ENCODE measurements at regions not wholly inside any gene's neighbourhood (a gene's known extent, or its start where the extent isn't known, plus 50 kb on each side); places are given as distances from the start of the nearest gene placed in this dataset.

DNA sequence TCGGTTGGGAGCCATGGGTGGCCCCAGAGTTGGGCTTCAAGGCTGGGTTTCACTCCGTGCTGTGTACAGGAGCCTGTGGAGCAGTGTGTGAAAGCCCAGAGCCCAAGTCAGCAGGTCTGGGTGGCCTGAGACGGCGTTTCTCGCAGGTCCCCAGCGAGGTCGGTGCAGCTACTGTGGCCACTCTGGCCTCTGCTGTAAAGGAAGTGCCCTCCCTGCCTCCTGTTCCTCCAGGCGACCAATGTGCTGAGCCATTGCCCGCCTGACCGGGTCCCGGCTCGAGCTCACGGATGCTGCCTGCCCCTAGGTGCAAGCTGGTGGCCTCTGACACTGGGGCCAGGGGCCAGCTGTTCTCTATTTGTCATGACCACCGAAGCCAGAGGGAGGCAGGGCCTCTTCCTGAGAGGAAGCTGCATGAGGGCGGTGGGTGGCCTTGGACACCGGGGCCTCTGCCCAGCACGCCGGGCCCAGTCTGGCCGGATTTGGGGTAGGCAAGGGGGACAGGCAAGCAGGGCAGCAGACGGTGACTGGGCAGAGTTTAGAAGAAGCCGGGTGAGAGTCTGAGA lies 170.9 kb downstream of the IRF8 start:
- DNase-seq (peak in 1 of 3 donors; percentile 38), ATAC-seq (no peak)
- no peaks in the 10 kb centered on the region for H3K9me3 ChIP-seq
- no peaks in the 10 kb centered on the region for H3K4me1 ChIP-seq
- no peak overlapping the region for H3K4me3 ChIP-seq
- H3K36me3 ChIP-seq: no peaks in the 10 kb centered on the region
- H3K27me3 ChIP-seq: peaks cover 0 to 4% of the 10 kb centered on the region in 2 donors
- intact Hi-C loops (cut with DNase I): loop anchor here (5.0 kb wide), 1 partner anchor 447 kb away; no protein-coding TSS in a partner anchor
- 19% methylated on average over 4 of the region's 21 CpGs for WGBS (ENCODE audit: insufficient coverage, low coverage, low lambda C conversion rate, missing lambda C conversion rate)
- TF ChIP-seq, protein P1, sequence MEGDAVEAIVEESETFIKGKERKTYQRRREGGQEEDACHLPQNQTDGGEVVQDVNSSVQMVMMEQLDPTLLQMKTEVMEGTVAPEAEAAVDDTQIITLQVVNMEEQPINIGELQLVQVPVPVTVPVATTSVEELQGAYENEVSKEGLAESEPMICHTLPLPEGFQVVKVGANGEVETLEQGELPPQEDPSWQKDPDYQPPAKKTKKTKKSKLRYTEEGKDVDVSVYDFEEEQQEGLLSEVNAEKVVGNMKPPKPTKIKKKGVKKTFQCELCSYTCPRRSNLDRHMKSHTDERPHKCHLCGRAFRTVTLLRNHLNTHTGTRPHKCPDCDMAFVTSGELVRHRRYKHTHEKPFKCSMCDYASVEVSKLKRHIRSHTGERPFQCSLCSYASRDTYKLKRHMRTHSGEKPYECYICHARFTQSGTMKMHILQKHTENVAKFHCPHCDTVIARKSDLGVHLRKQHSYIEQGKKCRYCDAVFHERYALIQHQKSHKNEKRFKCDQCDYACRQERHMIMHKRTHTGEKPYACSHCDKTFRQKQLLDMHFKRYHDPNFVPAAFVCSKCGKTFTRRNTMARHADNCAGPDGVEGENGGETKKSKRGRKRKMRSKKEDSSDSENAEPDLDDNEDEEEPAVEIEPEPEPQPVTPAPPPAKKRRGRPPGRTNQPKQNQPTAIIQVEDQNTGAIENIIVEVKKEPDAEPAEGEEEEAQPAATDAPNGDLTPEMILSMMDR (IDR thresholded peaks at IDR 0.05): no peak
- no peak for TF ChIP-seq POLR2A (IDR thresholded peaks at IDR 0.05)
- no peak overlapping the region for H3K27ac ChIP-seq

DNA sequence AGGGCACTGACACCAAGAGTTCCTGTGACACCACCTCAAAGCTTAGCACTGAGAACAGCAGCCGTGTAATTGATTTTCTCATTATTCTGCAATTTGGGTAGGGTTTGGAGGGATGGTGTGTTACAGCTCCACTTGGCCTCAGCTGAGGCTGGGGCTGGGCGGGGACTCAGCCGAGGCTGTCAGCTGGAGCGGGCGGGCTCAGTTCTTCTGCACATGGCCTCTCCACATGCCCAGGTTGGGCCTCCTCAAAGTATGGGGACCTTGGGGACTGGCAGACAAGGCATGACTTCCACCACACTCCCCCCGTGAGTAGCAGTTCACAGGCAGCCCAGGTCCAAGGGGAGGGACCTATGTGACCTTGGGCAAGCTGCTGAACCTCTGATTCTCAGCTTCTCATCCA lies 171.5 kb downstream of the IRF8 start:
- H3K4me1 ChIP-seq: no peaks in the 10 kb centered on the region
- TF ChIP-seq, protein P1 (IDR thresholded peaks at IDR 0.05): no peak
- no peak for TF ChIP-seq POLR2A (IDR thresholded peaks at IDR 0.05)
- H3K4me3 ChIP-seq: no peak overlapping the region
- intact Hi-C loops (cut with DNase I): loop anchor here (5.0 kb wide), 1 partner anchor 447 kb away; no protein-coding TSS in a partner anchor
- peaks cover 0 to 4% of the 10 kb centered on the region in 2 donors for H3K27me3 ChIP-seq
- no peak overlapping the region for H3K27ac ChIP-seq
- DNase-seq (peak in 1 of 3 donors; percentile 30), ATAC-seq (no peak)
- no peaks in the 10 kb centered on the region for H3K9me3 ChIP-seq
- WGBS (ENCODE audit: insufficient coverage, low coverage, low lambda C conversion rate, missing lambda C conversion rate): 59% methylated on average over 3 of the region's 6 CpGs
- no peaks in the 10 kb centered on the region for H3K36me3 ChIP-seq

DNA sequence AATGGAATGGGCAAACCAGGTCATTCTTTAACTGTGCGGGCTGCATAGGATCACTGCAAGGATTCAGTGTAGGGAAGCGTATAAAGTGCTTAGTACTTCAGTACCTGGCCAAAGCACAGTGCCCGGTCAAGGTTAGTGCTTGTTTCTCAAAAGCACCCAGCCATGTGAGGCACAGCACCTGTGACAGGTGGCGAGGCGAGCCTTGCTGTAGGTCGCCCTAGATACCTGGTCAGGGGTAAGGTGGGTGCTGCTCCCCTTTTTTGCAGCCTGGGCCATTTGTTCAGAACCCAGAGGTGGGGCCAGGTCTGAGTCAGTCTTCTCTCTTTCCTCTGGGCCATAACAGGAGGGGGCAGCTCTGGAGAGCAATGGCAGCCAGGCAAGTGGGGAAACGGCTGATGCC lies 172.0 kb downstream of the IRF8 start:
- Histone ChIP-seq H3K36me3 (no peaks in the 10 kb centered on the region), H3K27ac (no peak overlapping the region), H3K4me1 (no peaks in the 10 kb centered on the region), H3K9me3 (no peaks in the 10 kb centered on the region), H3K4me3 (no peak overlapping the region), H3K27me3 (peaks cover 0 to 4% of the 10 kb centered on the region in 2 donors)
- DNase-seq (peak in 1 of 3 donors; percentile 25), ATAC-seq (no peak)
- intact Hi-C loops (cut with DNase I): loop anchor here (5.0 kb wide), 1 partner anchor 446 kb away; no protein-coding TSS in a partner anchor
- TF ChIP-seq, protein P1 (IDR thresholded peaks at IDR 0.05): no peak
- no peak for TF ChIP-seq POLR2A (IDR thresholded peaks at IDR 0.05)
- WGBS (ENCODE audit: insufficient coverage, low coverage, low lambda C conversion rate, missing lambda C conversion rate): 75% methylated on average over 2 of the region's 7 CpGs

DNA sequence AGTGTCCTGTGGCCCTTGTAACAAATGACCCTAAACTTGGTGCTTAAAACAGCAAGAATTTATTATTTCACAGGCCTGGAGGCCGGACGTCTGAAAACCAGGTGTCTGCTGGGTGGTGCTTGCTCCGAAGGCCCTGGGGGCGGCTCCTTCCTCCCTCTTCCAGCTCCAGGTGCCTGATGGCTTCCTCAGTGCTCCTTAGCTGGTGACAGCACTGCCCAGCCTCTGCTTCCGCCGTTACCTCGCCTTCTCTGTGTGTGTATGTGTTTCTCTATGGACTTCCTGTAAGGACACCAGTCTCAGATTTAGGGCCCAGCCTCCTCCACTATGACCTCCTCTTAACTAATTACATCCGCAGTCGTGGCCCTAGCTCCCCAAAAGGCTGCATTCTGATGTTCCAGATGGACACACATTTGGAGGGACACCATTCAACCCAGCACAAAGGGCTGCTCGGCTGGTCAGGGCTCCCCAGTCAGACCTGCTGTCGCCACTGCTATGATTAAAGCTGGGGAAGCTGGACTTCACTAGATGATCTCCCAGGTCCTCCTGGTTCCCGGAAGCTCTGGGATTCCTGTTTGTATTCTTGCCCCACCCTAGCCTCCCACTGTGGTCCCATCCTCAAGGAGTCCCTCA lies 172.8 kb downstream of the IRF8 start:
- Histone ChIP-seq H3K27me3 (peaks cover 0 to 4% of the 10 kb centered on the region in 2 donors), H3K27ac (no peak overlapping the region), H3K9me3 (no peaks in the 10 kb centered on the region), H3K36me3 (no peaks in the 10 kb centered on the region), H3K4me1 (no peaks in the 10 kb centered on the region), H3K4me3 (no peak overlapping the region)
- intact Hi-C loops (cut with DNase I): loop anchor here (5.0 kb wide), 1 partner anchor 446 kb away; no protein-coding TSS in a partner anchor
- TF ChIP-seq, protein P1 (IDR thresholded peaks at IDR 0.05): no peak
- TF ChIP-seq POLR2A (IDR thresholded peaks at IDR 0.05): no peak
- ATAC-seq: no peak
- DNase-seq: no peak
- WGBS (ENCODE audit: insufficient coverage, low coverage, low lambda C conversion rate, missing lambda C conversion rate): 45% methylated on average over 7 of the region's 12 CpGs
